ENCODE measurements at regions not wholly inside any gene's neighbourhood (a gene's known extent, or its start where the extent isn't known, plus 50 kb on each side); places are given as distances from the start of the nearest gene placed in this dataset.

DNA sequence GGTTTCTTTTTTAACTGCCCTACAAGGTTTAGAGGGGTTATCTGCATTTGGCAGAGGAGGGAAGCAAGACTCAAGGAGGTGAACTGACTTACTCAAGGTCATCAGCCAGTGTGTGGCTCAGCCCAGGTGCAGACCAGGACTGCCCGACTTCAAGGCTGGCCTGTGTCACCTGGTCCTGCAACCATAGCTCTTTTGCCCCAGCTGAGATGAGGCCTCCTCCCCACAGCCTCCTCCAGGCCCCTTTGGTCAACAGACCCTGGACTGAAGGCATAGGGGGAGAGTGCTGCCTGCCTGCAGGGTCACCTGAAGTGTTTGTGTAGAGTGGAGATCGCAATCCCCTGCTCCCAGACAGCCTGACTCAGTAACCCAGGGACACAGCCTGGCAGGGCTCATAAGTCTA, 168.5 kb upstream of the GLI2 start:
- no peak for DNase-seq (ENCODE audit: low read depth)

DNA sequence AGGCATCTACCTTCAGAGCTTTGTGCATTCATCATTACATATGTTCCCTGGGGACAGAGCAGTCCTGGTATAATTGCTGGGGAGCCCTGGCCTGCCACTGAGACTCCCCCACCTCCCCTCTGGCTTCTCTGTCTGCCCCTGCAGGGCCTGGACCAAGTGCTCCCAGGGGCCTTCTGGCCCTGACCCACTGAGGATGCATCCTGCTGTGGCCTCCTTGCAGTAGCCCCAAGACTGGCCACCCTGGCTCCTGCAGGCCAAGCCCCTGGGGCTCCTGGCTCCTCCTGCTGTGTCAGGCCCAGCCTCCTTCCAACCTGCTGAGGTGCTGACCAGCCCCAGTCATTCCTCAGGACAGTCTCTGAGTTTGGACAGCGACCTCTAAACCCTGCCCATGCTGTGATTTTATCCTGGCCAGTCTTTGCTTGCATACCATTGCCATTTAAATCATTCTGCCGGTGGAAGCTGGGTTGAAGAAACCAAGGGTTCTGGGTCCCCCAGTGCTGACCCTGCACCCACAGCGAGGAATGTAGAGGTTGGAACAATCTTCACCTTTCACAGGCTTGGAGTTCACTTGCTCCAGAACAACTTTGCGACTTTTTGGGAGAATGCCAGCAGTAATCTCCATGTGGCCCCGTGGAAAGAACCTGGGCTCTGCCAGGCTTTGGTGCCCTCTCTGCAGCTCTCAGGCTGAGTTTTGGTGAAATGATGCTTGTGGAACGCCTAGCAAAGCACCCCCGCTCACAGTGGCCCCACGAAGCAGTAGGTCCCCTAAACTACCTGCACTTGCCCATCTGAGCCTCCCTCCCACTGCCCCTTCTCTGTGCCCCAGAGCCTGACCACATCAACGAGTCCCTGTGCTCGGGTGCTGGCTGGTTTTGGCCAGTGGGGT, 167.3 kb upstream of the GLI2 start:
- no peak for DNase-seq (ENCODE audit: low read depth)

DNA sequence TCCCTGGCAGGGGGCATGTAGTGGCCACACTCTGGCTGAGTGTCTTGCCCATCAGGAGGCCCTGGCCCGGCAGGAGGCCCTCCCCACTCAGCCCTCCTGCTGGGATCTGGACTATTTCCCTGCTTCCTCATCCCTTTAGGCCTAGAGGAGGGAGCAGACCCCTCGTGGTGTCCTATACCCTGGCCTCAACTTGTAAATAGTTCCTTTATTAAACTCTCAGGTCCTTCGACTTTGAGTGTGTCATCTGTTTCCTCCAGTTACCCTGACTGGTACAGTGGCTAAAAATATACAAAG, 166.7 kb upstream of the GLI2 start:
- no peak for DNase-seq (ENCODE audit: low read depth)

DNA sequence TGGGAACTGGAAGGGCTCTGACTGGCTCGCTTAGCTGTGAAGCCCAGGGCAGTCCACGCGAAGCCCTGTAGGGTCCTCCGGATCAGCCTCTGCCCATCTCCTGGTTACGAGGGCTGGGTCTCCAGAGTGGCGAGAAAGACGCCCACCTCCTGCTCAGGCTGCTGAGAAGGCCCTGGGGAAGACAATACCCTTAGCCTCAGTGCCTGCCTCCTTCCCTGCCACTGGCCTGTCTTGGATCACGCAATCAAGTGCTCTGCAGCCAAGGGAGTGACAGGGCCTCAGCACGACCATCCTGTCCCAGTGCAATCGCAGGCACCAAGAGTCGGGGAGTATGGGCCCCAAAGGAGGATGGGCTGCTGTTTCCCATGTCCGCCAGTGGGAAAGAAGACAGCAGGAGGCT, 165.7 kb upstream of the GLI2 start:
- no peak for DNase-seq (ENCODE audit: low read depth)

DNA sequence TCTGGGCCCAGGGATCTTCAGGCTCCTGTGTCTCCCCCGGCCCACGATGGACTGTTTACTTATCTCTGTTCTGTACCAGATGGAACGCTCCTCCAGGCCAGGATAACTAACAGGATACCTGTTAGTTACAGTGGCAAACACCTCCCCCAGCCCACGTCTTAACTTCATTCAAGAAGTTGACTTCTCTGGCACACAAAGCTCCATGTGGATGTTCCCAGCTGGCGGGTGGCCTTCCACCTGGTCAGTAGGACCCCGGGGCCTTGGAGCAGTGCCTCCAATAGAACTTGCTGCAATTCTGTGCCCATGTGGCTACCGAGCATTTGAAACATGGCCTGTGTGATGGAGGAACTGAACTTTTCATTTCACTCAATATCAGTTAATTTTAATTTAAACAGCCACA, 165.1 kb upstream of the GLI2 start:
- no peak for DNase-seq (ENCODE audit: low read depth)

DNA sequence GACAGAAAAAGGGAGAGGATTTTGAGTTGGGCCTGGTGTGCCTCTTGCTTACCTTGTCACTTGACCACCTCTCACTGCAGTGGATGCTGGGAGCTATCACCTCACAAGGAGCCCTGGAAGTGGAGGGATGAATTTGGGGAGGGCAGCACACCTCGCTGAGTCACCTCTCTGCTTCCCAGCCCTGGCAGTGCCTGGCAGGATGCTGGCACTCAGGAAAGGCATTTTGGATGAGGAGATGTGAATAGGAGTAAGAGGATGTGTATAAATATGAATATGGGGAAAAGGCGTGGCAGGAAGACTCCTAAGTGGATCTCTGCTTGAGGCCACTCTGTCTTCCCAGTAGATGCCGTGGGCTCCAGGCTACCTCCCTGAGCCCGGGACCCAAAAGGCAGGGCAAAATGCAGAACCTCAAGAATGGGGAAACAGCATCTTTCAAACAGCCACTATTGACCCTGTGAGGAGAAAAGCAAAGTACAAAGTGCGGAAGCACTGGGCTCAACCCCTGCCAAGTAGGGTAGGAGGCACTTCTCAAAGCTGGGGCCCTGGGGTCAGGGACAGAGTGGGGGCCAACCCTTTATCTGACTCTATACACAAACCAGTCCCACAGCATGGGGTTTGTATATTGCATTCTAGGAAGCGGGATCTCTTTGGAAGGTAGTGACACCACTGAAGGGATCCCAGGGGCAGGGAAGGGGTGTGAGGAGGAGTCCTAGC, 164.5 kb upstream of the GLI2 start:
- no peak for DNase-seq (ENCODE audit: low read depth)

DNA sequence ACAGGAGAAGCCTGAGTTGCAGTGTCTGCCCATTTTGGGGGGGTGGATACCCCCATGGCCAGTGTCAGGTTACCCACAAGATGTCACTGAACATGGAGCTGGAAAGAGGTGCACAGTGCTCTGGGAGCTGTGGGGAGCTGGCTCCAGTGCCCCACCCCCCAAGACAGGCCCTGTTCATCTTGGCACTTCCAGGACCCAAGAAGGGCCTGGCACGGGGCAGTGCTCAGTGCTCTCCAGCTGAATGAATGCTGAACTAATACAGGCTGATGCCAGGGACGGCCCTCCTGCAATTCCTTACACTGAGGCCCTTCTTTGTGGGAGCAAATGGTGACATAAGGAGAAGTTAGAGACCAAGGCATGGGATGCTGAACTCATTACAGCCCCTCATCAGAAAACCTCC, 163.4 kb upstream of the GLI2 start:
- no peak for DNase-seq (ENCODE audit: low read depth)

DNA sequence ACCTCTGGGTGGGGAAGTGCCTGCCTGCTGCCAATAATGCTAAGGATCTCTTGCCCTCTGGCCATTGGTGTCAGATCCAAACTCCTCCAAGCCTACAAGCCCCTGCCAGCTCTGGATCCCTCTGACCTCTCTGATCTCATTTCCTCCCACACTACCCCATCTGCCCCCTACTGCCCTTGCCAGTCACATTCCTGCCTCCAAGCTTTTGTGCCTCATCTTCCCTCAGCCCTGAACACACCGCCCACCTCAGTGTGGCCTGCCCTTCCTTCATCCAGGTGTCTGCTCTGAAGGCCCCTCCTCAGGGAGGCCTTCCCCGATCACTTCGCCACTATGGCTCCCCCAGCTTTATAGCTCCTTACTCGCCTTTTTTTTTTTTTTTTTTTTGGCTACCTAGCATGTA, 161.0 kb upstream of the GLI2 start:
- DNase-seq (ENCODE audit: low read depth) = no peak

DNA sequence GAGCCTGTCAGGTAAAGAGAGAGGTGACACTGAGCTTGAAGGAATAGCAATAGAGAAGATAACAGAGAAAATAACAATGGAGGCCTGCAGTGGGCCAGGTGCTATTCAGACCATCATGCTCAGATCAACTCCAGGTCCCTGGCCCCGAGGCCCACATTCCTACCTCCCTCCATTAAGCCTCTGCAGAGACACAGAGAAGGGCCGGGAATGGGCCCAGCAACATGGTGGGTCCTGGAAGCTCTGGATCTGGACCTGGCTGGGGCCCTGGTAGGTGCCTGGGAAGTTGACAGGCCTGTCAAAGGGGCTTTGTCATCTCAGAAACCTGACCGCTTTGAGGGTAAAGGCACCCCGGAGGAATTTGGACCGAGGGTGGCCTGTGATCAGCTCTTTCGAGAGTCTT, 159.7 kb upstream of the GLI2 start:
- no peak for DNase-seq (ENCODE audit: low read depth)

DNA sequence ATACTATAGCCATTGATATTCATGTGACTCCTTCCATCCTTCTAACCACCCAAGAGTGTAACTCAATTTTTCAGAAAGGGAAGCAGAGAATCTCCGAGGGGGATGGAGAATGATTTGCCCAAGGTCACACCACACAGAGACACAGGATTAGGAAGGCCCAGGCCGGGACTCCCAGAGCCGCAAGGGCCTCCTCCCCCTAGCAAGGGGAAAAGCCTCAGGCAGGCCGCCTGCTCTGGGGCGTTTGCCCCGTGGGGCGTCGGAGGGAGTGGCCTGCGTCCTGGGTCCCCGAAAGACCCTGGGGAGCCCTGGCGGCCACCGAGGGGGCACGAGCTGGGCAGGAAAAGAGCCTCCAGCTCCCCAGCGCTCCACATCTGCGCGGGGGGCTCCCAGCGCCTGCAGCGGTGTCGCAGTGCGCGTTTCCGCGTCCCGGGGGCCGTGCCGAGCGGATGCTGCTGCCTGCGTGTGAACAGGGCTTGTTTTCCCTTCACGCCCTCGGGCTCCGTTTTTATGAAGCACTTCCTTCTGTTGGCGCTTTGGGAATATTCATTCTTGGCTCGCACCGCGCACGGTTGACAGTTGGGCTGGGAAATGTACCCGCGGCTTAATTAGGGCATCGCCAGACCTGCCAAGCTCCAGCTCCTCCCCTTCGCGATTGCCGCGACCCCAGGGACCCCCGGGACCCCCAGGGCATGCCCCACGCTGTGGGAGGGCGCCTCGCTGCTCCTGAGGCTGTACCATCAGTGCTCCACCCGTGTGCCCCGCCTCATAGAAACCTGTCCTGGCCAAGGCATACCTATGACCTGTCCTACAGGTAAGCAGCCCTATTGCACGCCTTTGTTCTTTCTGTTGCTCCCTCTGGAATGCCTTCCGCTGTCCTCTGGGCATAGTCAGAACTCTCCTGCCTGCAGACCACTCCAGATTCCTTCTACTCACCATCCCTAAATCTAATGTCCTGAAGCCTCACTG, 158.9 kb upstream of the GLI2 start:
- DNase-seq (ENCODE audit: low read depth) = no peak

DNA sequence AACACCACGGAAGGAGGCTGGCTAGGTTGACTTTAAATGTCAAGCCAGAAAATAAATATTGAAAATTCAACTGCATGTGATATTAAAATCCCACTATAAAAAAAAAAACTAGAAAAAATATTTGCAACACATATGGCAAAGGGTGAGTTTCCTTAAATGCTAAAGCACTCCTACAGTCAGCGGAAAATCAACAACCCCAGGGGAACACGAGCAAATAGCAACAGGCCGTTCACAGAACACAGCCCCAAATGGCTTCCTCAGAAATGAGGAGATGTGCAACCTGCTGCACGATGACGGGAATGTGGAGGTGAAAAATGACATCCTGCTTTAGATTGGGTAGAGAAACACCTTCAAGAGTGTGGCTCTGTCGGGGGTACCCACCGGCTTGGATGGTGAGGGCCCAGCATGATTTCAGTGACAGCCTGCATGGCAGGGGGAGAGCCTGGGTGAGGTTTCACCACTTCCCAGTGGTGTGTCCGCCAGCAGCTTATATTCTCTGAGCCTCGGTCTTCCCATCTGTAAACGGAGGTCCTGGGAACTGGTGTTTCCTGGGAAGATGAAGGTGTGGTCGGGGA, 157.9 kb upstream of the GLI2 start:
- no peak for DNase-seq (ENCODE audit: low read depth)

DNA sequence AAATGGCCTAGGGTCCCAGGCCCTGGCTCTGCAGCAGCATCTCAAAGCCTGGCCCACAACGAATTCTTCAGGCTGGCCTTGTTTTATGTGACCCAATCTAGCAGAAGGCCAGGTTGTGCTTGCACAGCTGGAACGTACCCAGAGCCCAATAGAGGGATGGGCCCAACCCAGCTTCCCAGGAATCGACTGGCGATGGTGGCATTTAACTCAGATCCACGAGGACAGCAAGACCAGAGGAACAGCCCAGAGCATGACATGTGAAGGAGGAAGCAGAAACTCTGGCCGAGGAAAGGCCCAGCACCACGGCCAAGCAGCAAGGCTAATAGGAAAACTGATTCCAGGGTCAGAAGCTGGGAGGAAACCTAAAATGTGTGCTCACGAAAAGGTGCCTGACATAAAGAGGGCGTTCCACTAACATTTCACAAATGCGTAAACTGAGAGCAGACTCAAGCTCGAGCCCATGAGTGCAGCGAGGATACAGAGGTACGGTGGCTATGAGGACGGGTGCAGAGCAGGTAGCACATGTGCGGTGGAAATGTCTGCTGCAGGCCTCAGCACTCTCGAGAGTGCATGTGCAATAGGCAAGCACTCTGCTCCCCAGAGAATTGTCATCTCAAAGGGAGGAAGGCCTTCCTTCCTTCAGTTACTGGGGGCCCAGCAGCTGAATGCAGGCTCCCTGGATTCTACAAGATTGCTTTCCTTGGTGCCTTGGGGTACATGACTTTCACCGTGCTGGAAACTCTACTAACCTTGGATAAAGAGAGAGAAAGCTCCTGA, 156.9 kb upstream of the GLI2 start:
- DNase-seq (ENCODE audit: low read depth) = no peak

DNA sequence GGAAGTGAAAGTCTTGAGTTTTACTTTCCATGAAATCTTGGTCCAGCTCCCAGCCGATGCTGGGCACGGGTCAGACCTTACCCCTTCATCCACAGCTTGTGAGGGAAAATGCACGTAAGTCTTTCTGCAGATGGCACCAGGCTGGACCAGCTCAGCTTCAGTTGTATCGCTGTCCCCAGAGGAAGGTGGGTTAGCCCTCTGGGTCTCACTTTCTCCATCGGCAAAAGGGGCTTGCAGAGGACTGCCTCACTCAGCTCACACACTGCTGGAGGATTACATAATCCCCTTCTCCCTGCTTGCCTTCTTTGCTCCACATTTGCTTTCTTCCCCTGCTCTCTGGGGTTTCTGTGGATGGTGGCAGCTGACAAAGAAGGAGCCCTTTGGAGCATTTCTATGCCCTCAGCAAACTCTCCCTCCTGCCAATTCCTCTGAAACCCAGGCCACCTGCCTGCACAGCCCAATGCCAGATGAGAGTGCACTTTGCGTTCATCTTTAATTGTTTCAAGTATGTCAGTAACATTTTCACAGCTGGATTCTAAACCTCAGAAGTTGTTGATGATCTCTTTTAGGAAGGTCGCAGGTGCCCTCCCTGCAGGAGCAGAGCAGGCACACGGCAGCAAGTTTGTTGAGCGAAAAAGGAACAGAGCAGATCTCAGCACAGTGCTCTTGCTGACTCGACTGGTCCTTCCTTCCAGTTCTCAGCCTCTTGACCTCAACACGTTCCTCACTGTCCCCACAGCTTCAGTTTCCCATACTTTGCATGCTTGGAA, 155.6 kb upstream of the GLI2 start:
- DNase-seq (ENCODE audit: low read depth) = no peak

DNA sequence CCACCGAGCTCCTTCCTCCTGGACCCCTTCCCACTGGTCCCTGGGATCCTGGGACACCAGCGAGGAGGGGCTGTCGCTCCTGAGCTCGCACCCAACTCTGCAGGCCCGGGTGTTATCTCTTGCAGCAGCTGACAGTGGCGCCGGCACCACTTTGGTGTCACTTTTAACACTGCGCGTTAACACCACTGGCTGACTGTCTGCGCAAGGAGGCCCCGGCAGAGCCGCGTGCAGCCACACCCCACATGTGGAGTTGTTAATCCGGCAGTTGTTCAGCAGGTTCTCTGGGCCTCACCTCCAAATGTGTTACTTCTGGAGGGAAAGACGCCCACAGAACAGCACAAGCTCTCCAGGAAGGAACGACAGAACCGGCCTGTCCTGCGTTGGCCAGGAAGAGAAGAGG, 155.0 kb upstream of the GLI2 start:
- no peak for DNase-seq (ENCODE audit: low read depth)

DNA sequence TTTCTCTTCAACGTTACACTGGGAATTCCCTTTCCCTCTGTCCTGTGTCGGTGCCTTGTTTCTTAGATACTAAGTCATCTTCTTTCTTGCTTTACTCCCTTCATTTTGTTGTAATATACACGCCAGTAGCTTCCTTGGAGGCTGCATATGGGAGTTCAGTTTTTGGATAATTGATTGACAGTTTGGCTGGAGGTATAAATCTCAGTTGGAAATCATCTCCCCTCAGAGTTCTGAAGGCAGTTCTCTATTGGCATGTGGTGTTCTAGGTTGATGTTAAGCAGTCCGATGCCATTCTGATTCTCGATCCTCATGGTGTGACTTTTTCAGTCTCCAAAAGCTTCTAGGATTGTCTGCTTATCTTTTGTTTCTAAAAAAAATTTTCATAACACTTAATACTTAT, 152.5 kb upstream of the GLI2 start:
- no peak for DNase-seq (ENCODE audit: low read depth)

DNA sequence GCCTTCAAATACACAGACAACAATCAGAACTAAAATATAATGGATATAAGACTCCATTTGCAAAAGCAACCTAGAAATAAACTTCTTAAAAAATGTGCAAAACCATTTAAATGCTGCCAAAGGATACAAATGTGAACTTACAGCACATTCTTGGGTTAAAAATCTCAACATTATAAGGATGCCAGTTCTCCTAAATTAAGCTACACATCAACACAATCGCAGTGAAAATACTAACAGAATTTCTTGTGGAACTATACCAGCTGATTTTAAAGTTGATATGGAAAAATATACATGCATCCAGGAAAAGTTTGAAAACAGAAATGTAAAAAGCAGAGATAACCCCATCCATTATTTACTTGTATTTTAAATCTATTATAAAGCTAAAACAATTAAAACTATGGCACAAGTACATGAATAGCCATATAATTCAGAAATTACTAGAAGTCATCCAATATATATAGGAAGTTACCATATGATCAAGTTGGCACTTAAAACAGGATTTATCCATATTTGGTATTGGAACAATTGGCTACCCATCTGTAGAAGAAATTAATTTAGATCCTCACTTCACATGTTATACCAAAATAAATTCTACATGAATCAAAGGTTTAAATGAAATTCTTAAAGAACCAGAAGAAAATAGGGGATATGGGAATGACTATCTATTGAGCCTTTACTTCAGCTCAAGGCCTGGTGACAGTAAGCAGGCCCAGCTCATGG, 151.7 kb upstream of the GLI2 start:
- no peak for DNase-seq (ENCODE audit: low read depth)

DNA sequence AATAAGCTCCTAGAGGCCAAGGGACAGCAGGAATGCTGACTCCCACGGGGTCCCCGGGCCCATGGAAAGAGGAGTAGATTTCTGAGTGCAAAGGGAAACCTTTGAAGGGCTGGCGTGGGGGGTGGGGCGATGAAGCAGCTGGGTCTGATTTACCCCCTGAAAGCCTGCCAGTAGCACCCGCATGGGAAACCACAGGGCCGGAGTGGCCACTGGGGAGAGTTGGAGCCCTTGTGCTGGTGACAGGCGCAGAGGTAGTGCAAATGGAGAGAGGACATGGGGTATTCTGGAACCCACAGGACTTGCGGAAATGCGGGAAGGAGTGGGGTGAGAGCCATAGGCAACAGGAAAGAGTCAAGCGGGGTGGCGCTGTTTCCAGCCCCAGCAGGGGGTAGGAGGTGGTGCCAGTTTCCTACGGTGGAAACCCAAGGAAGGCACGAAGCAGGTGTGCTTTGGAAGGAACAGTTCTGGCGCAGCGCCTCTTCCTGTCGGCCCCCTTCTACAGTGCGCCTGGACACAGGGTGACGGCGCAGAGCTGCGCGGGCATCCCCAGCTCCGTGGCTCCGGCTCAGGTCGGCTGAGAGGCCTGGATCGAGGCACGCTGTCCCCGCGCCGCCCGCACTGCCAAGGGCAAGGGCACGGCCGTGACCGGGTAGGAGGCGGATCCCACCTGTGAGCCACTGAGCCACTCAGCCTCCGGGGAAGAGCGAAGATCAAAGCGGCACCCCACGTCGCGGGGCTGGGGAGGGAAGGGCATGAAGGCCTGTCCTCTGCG, 149.0 kb upstream of the GLI2 start:
- DNase-seq (ENCODE audit: low read depth) = no peak

DNA sequence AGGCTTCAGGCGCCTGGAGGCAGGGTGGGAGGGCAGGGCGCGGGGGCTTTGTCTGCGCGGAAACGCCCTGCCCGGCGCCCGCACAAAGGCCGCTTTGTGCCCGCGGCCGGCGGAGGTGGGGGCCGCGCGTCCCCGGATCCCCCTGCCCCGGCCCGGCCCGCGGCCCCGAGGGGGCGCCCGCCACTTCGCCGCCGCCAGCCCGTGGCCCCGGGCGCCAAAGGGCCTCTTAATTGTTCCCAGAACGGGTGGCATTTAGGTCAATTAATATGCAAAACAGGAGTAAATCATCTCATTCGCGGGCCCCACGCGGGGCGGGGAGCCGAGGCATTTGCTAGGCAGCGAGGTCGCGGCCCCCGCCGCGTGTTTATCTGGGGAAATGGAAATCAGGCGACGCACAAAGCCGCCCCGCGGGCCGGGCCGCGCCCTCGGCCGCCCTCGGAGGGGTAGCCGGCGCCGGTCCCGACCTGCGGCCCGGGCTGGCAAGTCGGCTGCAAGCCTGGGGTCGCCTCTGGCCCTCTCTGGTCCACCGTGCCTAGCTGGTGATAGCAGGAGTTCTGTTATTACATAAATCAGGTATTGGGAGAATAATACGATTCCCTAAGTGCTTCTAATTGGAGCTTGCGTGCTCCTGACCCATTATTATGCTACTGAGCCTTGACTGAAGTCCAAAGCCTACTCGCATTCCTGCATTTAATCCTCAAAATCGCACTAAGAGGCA, 148.2 kb upstream of the GLI2 start:
- no peak for DNase-seq (ENCODE audit: low read depth)

DNA sequence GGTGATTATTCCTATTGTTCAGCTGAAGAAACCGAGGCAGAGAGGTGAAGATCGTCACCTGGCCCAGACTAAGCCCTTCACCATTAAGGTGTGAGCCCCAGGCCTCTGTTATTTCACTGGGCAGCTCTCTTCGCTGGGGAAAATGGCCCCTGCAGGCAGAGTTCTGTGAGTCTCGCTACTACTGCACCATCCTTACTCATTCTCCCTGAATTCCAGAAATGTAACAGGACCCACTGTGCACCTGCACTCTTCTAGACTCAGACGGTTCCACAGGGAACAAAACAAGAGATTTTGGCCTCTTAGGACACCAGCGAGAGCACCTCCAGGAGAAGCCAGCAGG, 147.7 kb upstream of the GLI2 start:
- DNase-seq (ENCODE audit: low read depth) = no peak
